ENCODE measurements at regions not wholly inside any gene's neighbourhood (a gene's known extent, or its start where the extent isn't known, plus 50 kb on each side); places are given as distances from the start of the nearest gene placed in this dataset.
"Not testable (repeated sequence)": the region's sequence is repeated elsewhere in the genome, so short reads cannot be mapped to it uniquely, and the experiment has no call there.

DNA sequence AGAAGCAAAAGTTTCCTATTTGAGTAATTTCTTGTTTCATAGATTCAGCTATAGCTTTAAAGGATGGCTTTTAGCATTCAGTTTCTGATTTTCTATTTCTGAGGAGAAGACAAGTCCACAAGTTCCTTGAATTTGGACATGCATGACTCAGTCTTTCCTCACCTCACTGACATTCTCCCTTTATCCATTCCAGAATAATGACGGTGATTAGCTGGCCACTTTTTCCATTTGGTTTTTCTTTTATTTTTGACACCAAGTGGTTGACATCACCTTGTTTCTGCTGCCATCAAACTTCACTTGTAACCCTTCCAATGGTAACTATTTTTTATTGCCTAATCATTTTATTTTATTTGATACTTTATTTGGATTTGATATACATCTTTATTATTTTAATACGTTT lies 404.4 kb upstream of the KCNMB2 start:
- TF ChIP-seq, protein P1, sequence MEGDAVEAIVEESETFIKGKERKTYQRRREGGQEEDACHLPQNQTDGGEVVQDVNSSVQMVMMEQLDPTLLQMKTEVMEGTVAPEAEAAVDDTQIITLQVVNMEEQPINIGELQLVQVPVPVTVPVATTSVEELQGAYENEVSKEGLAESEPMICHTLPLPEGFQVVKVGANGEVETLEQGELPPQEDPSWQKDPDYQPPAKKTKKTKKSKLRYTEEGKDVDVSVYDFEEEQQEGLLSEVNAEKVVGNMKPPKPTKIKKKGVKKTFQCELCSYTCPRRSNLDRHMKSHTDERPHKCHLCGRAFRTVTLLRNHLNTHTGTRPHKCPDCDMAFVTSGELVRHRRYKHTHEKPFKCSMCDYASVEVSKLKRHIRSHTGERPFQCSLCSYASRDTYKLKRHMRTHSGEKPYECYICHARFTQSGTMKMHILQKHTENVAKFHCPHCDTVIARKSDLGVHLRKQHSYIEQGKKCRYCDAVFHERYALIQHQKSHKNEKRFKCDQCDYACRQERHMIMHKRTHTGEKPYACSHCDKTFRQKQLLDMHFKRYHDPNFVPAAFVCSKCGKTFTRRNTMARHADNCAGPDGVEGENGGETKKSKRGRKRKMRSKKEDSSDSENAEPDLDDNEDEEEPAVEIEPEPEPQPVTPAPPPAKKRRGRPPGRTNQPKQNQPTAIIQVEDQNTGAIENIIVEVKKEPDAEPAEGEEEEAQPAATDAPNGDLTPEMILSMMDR (IDR thresholded peaks at IDR 0.05; ENCODE audit: control insufficient read depth, insufficient read depth, low read depth, low read length, missing control alignments): no peak
- DNase-seq (ENCODE audit: low read depth): peak; percentile 14
- H3K4me3 ChIP-seq (ENCODE audit: control insufficient read depth, low read depth, low read length): no peak overlapping the region

DNA sequence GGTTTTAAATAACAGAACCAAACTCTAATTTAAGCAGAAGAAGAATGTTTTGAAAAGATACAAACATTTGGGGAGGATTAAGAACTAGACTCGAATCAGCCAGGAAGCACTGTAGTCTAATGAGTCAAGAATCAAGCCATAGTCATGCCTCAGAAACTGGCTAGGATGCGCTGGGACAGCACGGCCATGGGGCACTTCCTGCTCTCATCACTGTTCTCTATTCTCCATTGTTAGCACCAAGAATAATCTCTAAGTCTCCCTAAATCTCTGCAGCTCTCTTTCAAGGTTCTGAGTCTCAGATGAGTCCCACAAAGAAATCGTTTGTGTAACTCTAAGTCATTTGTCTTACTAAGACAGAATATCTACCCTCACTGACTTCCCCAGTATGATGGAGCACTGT lies 399.0 kb upstream of the KCNMB2 start:
- TF ChIP-seq, protein P1 (IDR thresholded peaks at IDR 0.05; ENCODE audit: control insufficient read depth, insufficient read depth, low read depth, low read length, missing control alignments): no peak
- H3K4me3 ChIP-seq (ENCODE audit: control insufficient read depth, low read depth, low read length): no peak overlapping the region
- no peak for DNase-seq (ENCODE audit: low read depth)

DNA sequence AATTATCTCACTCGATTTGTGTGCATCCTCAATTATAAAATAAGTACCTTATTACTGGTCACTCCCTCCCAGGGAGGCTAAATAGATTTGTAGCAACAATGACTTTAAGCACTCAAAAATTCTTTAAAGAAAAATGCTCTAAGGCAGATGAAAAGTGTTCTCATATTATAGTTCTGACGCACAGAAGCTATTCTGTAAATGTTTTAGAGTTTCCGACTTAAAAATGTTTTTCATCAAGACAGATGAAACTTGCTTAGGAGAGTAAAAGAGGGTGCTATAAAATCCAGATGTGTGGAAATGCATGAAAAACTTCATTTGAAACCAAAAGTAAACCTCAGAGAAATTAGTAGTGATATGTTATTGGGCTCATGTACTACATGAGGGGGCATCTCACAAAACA lies 398.4 kb upstream of the KCNMB2 start:
- TF ChIP-seq, protein P1 (IDR thresholded peaks at IDR 0.05; ENCODE audit: control insufficient read depth, insufficient read depth, low read depth, low read length, missing control alignments): no peak
- no peak for DNase-seq (ENCODE audit: low read depth)
- no peak overlapping the region for H3K4me3 ChIP-seq (ENCODE audit: control insufficient read depth, low read depth, low read length)

DNA sequence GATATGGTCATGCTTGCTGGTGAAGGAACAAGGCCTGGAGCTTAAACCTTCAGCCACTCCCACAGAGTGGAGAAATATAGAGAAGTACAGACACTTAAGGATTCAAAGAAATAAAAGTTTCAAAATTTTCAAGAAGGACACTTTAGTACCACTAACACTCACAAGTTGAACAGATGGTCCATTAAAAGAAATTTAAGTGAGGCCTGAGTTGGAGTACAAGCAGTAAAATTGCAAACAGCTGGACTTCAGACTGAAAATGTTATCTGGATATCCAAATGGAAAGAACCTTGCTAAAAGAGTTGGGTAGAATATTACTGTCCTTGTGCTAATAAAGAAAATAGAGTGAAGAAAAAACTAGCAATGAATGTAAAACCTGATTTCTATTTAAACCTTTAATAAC lies 397.1 kb upstream of the KCNMB2 start:
- no peak overlapping the region for H3K4me3 ChIP-seq (ENCODE audit: control insufficient read depth, low read depth, low read length)
- TF ChIP-seq, protein P1 (IDR thresholded peaks at IDR 0.05; ENCODE audit: control insufficient read depth, insufficient read depth, low read depth, low read length, missing control alignments): no peak
- DNase-seq (ENCODE audit: low read depth): no peak

GRCh38 chr3:178140531-178141304 lies 395.5 kb upstream of the KCNMB2 start:
- H3K4me3 ChIP-seq (ENCODE audit: control insufficient read depth, low read depth, low read length): no peak overlapping the region
- DNase-seq (ENCODE audit: low read depth): peak; percentile 20
- TF ChIP-seq, protein P1 (IDR thresholded peaks at IDR 0.05; ENCODE audit: control insufficient read depth, insufficient read depth, low read depth, low read length, missing control alignments): no peak

DNA sequence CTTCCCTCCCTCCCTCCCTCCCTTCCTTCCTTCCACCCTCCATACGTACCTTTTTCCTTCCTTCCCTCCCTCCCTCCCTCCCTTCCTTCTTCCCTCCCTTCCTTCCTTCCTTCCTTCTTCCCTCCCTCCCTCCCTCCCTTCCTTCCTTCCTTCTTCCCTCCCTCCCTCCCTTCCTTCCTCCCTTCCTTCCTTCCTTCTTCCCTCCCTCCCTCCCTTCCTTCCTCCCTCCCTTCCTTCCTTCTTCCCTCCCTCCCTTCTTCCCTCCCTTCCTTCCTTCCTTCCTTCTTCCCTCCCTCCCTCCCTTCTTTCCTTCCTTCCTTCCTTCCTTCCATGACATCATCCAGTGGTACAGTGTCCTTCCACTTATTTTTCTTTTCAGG lies 394.9 kb upstream of the KCNMB2 start:
- not testable (repeated sequence) for H3K4me3 ChIP-seq (ENCODE audit: control insufficient read depth, low read depth, low read length); DNase-seq (ENCODE audit: low read depth)

- DNase-seq (ENCODE audit: low read depth): peak; percentile 10
- TF ChIP-seq, protein P1 (IDR thresholded peaks at IDR 0.05; ENCODE audit: control insufficient read depth, insufficient read depth, low read depth, low read length, missing control alignments): no peak
- H3K4me3 ChIP-seq (ENCODE audit: control insufficient read depth, low read depth, low read length): no peak overlapping the region
Observed at GRCh38 chr3:178146406-178146831, 389.8 kb upstream of the KCNMB2 start.
